Hematopoietic multipotent progenitor cell treated with erythropoietin and hydrocortisone succinate and interleukin-3 and kit ligand, for 15 days (in vitro differentiated cells): ENCODE measurements at regions not wholly inside any gene's neighbourhood (a gene's known extent, or its start where the extent isn't known, plus 50 kb on each side); places are given as distances from the start of the nearest gene placed in this dataset.

Experiments used
- DNase-seq: peaks from one replicate; pipeline ENCODE4 v3.0.0-alpha.2; 2015; ENCODE audit warnings: low spot score

DNA sequence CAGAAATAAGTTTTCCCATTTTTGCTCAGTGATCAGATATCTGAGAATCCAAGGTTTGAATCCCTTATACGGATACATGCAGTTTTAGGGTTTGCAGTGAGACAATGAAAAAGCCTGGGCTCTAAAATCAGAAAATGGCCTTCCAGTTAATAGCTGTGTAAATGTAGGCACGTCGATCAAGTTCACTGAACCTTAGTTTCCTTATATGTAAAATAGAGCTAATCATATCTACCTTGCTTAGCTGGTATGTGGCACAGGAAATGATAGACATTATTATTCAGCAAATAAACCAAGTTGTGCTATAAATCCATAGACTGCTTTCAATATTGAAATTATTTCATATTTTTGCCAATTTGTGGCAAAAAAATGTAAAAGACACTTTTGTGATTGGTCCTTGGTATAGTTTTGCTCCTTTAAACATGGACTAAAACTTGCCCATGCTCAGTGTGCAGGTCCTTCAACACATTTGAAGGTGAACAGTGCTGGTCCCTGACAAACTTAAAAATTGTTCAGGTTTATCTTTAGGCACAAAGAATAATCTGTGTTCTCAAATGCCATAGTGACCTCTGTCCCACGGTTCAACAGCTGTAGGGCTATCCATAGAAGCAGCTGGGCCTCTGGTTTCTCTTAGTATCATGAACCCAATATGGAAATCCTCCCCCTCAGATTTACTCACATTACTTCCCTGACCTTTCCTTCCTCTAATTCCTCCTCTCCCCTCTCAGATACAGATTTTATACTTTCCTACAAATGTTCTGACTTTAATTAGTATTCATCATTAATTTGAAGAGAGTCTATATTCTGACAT lies 51.0 kb downstream of the CCDC54 start:
- DNase-seq: no peak

DNA sequence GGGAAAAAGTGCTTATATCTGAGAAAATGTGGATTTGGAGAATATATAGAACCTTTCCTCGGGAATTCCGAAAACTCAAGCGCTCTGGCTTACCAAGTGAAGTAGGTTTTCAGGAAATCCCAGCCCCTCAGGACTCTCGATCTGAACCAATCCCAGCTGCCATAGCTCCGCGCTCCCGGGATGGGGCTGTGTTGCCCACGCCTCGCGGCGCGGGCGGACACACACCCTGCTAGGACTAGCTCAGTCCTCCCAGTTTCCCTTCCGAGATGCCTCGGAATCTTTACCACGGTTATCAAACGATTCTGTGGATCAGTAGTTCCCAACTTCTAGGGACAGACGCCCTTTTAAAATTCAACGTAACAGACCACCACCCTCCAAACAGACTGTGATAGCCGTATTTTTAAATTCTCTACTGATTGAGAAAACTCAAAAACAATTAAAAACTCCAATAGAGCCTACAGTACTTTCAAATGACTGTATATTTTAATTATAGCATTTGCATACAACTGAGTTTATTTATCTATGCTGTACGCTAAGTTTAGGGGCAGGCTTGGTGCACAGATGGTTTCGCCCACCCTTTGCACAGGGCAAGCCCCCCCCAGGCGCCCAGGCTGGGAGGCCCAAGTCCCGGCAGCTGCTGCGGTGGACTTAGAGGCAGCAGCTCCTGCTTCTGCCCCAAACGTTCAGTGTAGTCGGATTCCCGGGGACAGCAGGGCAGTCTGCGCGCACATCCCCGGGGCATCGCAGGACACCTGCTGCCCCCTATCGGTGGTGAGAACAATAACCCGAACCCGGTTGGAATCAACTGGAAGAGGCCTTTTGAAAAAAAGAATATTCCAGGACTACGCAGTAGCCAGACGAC lies 52.3 kb downstream of the CCDC54 start:
- peak; percentile 72 for DNase-seq

DNA sequence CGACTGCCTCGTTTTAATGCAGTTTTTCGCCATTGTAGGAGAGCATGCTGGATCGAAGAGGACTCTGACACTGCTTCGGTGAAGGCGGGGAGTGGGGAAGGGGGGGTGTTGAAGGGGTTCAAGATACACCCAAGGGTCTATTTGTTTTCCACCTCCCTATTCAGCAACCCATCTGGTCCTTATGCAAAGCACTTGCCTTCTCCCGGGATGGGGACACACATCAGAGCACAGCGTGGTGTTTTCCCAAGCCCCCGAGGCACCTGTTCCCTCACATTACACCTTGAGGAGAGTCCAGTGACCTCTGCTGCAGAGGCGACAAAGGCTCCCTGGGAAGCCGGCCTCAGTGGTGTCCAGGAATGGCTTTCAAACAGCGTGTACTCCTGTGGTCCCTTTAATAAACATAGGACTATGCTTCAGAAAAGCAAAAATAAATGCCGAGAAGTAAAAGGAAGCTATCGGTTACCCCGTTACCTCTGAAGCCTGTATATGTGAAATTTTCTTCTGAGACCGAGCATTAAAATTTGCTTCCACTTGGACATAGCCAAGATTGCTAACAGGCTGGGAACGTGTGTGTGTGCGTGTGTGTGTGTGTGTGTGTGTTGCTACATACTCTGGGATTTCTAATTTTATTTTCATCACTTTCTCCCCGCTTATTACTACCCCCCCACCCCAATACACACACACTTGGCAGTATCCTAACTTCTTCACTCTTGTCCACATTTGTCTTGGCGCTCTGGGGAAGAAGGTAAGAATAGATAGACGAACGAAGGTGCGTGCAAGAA lies 53.2 kb downstream of the CCDC54 start:
- DNase-seq: peak; percentile 13

DNA sequence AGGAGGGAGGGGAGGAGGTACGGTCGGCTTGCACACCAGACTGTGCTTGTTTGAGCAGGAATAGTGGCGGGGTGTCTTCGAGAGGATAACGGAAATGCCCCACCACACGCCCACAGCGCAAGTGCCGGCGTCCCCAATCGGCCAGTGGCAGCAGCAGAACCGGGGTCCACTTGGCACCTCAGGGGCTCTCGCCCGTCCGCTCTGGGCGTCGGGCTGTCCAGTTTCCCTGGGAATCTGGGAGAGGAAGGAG lies 53.7 kb downstream of the CCDC54 start:
- DNase-seq: peak; percentile 12

DNA sequence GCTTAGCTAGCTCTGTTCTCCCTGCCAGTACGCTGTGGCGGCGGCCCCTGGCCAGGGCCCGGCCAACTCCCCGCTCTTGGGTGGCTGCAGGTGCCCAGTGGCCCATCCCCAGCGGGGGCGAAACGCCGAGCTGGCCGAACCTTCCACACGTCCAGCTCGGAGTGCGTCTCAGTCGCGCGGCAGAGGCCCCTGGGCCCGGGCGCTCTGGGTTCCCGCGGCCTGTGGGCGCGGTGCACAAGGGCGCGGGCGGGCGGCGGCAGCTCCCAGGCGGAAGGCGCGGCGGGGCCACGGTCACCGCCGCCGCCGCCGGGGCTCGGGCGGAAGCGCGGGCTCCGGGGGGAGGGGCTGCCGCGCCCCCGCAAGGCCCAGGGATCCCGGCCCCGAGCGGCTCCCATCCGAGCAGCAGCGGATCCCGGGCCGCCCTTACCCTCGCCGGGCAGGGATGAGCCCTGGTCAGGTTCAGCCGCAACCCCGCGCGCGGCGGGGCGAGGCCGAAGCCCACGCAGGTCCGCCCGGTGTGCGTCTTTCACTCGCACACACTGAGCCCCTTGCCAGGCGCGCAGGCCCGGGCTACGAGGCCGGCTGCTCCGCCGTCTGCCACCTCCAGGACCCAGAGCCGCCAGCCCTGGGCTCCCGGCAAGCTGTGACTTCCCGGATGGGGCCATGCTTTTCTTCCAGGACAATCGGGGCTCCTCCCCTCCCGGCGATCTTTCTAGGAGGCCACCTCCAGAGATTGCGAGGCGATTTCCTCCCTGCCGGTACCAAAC lies 54.2 kb downstream of the CCDC54 start:
- DNase-seq: peak; percentile 37

DNA sequence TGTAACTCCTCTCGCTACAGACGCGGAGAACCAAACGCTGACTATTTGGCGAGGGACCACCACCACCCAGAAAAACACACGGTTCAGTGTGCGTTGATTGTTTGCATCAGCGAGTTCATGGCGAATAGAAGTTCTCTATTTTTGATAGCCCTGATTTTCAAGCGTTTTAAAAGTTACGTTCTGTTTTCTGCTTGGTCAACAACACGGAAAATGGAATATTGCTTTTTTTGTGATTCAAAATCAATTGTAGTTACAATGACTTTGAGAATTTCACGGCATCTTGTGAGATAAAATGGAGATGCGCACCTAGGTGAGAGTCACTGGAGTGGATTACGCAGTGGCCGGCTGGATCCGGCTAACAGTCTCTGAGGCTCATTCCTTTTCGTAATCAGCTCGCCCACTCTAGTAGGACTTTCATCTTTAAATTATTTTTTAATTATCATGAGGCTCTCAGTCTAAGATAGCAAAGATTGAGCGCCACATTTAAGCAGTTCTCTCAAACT lies 54.8 kb downstream of the CCDC54 start:
- DNase-seq: no peak

DNA sequence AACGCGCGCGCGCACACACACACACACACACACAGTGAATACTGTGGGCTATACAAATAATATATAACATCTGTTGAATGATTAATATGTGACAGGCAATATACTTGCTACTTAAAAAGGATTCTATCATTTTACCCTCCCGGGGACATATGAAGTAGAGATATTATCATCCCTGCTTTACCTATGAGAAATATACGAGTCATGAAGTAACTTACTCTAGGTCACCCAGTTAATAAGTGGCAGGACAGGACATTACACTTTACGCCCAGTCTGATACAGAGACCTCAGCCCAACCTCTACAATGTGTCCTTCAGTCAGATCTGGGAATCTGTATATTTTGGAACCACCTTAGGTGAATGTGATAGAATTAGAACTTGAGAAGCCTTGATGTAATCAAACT lies 55.4 kb downstream of the CCDC54 start:
- DNase-seq: no peak

DNA sequence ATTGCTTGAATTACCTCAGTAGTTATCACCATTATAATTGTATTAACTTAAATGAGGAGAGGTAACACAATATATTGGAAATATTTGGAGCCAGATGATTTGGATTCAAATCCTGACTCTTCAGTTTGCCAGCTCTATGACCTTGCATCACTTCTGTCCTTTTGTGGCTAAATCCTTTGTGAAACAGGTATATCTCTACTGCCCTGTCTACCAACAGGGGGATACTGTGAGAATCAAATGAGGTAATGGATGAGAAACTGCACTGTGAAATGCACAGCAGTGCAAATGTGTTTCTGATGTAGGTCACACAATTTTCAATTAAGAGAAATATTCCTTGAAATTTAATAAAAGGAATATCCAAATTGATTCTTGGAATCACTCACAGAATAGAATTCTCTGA lies 58.8 kb downstream of the CCDC54 start:
- DNase-seq: no peak

DNA sequence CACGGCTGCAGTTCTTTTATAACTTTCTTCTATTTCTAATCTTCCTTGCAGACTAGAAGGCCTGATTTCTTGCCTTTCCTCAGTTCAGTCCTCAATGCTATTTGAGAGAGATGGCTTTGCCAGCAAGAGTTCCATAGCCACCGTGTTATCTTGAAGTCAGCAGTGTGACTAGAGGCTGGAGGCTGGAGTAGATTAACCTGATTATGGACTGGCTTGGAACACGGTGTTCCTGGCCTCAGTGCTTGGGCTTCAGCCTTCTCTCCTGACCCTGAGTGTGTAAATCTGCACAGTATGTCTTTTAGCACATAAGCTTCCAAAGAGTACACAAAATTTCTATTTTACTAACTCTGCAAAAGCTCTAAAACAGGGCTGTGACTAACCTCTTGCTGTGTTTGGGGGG lies 61.4 kb downstream of the CCDC54 start:
- DNase-seq: no peak

DNA sequence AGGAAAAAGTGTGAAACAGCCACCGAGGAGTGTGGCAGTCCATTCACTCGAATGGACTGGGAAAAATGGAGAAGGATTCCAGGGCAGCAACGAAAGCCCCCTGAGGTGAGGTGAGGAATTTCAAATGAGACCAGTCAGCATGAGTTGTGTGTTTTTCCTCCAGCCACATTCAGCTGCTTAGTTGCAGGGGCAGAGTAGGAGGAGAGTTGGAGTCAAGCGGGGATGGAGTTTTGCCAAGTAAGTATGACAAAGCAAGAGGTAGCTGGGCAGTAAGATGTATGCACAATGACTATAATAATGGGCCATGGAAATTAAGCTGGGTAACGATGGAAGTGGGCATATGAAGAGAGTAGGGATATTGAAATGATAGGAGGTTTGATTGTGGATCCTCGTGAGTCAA lies 64.4 kb downstream of the CCDC54 start:
- no peak for DNase-seq

DNA sequence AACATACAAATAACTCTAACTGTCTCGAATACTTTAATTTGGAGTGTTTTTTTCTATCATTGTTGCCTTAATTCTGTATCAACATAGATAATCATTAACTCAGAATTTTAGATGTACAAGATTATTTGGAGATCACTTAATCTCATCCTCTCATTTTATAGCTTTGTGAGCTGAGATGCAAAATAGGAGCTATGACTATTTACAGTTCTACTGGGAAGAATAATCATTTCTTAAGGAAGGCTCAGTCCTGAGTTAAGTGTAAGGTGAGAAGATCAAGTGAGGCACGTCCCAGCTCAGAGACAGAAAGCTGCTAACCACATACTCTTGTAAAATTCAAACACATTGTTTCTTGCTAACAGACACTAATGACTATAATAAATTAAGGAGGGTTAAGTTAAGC lies 66.2 kb downstream of the CCDC54 start:
- no peak for DNase-seq

DNA sequence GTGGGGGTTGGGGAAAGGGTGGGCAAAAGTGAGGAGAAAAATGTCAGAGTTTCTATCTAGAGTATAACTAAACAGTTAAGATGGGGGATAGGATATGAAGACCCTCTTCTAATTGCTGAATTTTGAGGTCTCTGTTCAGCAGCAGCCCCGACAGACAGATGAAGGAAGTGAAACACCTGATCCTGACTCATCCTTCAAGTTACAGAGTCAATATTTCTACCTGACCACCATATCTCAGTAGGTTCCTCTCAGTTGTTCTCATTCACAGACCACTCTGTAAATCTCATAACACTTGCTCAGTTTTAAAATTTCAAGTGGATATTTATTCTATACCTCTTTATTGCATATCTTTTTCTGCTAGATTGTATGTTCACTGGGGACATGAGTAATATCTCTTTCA lies 69.5 kb downstream of the CCDC54 start:
- DNase-seq: no peak

DNA sequence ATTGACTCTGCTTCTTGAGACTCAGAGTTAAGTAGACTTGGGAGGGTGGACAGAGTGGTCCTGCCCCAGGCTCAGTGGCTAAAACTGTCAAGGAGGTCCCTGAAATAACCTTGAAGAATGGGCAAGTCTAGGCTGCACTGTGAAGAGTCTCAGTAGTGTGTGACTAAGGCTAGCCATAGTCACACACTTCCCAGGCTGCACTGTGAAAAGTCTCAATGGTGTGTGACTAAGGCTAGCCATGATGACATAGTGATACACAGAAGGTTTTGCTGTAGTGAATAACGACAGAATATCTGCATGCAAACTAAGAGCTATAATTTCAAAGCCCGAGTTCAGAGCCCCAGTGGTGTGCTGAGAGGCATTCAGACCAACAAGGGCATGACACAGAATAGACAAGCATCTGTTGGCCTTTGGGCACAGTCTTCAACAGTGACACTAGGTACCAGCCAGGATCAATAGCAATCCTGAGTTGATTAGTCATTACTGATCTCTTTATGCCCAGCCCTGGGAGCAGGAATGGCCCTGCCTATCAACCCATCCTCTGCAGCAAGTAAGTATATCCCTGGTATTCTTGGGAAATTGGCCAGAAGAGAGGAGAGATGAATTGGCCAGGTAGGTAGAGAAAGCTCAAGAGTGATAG lies 72.4 kb upstream of the BBX start:
- DNase-seq: no peak

DNA sequence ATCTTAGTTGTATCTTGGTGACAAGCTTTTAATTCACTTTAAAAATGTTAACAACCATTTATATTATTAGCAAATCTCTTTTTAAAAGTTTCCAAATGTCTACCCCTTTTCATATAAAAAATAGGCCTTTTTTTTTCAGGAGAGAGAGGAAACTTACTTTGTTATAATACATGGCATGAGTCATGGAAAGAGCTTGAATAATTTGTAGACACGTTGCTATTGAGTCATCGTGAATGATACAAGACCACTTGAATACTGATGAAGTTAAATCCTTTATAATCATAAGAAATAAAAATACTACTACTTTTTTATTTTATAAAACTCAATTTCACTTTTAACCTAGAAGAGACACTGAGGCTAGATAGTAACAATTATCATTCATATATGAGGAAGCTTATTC lies 70.3 kb upstream of the BBX start:
- DNase-seq: no peak

DNA sequence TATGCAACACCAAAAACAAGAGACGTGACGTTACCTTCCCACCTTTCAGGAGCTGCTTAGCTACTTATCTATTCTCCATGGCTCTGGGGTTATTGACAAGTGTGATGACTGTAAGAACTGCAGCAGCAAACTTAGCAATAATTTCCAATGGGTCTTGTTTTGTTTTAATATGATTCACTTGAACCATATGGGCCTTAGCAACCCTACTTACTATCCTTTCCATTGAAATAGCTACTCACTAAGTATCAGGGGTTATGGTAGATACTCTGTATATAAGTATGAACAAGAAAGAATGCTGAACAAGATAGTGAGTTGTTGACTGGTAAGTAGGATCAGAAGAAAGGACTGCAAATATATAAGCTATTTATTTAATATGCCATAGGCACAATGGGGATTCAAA lies 69.3 kb upstream of the BBX start:
- no peak for DNase-seq

DNA sequence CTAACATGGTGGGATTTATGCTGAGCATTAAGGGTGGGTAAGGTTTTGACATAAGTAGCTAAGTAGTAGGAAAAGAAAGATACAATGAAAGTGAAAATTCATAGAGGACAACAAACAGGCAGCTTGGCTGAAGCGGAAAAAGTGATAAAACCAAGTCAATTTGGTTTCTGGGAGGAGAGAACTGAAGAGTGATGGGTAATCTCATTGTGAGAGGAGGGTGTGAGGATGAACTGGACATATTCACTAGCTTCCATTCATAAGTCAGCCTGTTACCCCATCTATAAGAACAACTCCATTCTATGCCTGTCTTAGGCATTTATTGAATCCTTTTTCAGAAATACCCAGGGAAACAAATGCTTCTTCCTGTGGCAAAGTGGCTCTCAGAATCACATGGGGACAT lies 67.1 kb upstream of the BBX start:
- no peak for DNase-seq

DNA sequence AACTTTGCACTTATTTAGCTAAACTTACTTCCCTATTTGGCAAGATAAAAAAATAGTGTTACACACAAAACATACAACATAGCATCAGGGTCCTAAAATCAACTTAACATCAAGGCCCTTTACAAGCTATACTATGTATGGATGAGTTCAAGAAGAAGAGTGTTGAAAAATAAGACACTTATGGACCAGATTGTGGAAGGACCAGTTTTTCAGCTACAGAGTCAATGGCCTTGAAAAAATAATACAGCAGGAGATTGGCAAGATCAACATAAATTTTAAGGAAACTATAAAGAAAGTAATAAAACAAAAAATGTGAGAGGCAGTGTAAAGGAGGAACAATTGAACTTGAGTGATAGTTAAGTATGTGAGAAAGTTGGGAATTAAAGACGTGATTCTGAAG lies 66.3 kb upstream of the BBX start:
- DNase-seq: no peak

DNA sequence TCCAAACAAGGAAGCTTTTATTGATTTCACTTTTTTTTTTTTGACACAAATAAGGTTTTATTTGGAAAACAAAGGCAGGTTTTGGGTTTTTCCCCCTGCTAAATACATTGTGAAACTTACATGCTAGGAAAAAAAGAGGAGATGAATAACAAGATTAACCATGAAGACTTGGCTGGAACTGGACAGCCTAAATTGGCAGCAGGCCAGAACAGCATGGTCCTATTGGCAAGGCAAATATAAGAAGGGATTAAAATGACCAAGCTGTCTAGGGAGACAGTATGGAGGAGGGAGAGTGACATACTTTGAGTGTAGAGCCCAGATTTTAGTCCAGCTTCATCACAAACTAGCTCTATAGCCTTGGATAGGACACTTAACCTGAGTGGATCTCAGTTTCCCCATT lies 63.9 kb upstream of the BBX start:
- no peak for DNase-seq

DNA sequence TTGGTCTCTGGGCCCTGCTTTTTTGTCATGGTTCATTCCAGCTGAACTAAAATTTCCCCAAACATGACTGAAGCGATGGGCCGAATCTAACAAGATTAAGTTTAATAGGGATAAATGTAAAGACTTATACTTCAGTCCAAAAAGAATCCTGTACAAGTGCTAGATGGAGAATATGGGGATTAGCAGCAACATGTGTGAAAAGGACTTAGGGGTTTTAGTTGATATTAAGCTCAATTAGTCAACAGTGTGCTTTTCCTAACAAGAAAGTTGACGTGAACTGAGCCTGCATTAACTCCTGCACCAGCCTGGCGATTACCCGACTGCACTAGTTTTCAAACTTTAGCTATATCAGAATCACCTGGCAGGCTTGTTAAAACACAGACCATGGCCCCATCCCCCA lies 61.0 kb upstream of the BBX start:
- DNase-seq: no peak

DNA sequence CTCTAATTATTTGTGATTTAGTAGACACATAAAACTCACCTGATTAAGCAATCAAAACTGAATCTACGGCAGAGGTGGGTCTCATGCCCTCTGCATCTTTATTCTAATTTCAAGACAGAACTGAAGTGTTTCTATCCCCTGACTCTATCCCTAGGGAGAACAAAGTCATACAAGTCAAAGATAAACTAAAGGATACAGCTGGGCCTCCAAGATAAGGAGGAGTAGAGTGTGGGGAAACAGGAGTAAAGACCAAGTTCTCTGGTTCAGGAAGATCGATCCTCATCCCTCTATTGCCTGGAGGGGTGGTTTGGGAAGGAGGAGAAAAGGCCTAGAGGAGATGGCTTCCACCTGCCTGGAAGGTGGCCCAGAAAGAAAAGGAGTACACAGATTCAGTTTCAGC lies 58.7 kb upstream of the BBX start:
- no peak for DNase-seq

DNA sequence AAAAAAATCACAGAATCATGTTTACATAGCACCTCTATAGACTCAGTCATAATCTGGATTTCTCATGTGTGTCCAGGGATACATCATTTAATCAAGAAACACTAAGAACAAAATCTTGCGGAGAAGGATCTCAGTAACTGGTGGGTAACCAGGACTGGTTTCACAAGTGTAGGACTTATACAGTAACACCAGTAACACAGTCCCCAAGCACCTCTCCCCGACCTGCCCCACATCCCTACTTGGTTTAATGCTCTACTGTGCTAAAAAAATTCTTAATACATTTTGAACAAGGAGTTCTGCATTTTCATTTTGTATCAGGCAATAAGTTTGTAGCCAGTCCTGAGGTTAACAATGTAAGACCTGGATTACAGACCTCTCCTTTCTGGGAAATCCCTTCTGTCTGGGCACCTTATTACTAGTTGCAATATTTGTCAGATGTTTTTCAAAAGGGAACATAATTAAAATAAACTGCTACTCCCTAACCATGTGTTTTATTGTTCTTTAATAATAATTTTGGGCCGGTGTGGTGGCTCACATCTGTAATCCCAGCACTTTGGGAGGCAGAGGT lies 57.6 kb upstream of the BBX start:
- DNase-seq: no peak
